ENCODE measurements at regions not wholly inside any gene's neighbourhood (a gene's known extent, or its start where the extent isn't known, plus 50 kb on each side); places are given as distances from the start of the nearest gene placed in this dataset.

DNA sequence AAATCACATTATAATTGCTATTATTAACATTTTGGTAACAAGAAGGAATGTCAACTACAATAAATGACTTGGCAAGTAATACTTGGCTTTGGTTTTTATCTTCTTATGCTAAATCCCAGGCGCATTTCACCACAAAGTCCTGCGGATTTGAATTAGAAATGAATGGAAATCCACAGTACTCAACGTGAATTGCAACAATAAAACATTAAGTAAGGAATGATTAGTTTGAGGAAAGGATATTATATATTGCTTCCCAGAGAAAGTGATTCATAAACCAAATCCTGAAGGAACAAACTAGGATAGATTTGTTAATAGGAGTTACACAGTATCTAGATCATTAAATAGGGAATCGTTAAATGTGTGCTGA, 1089.7 kb downstream of the TRHDE start:
- in situ Hi-C loops (cut with HindIII; ENCODE audit: low pct_unique_long_range_greater_than_20kb, low sequenced_read_pairs): no loop called here
- TF ChIP-seq JUND (IDR thresholded peaks at IDR 0.05; ENCODE audit: low read depth): no peak

DNA sequence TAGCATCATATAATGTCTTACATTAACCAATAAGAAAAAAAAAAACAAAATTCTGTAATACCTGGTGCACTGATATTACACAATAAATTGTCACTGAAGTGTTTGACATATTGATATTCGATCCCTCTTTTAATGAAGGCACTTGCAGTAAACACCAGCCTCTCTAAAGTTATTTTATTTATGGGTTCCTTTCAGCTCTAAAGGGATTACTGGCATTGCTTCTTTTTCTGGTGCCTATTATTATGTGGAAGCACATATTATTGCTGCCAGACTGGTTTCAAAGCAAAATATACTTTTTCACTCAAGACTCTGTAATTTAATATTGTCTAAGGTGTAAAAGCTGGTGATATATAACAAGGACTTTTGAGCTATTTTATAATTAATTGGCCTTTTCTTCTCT, 1090.5 kb downstream of the TRHDE start:
- in situ Hi-C loops (cut with HindIII; ENCODE audit: low pct_unique_long_range_greater_than_20kb, low sequenced_read_pairs): no loop called here
- no peak for TF ChIP-seq JUND (IDR thresholded peaks at IDR 0.05; ENCODE audit: low read depth)

More for the DNA sequence above, 1089.7 kb downstream of the TRHDE start:
- no peak for DNase-seq (ENCODE audit: low read depth in 1 of 2, low spot score in 1 of 2)

DNA sequence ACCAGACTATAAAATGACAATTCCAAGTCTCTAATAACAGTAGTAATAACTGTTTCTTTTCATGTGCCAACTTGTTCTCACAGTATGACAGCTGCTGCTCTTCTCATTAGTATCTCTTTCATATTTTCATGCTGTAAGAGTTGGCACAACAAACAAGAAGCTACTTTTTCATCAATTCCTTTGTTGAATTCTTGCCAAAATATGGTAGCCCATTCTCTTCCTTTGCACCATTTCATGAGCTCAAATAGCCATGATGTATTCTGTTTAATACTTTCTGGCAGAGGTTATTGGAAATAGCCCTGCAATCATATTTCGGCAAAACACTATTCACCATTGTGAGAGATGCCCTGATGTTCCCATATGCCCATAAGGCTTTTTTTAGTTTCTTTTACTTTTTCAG, 1100.7 kb downstream of the TRHDE start:
- in situ Hi-C loops (cut with HindIII; ENCODE audit: low pct_unique_long_range_greater_than_20kb, low sequenced_read_pairs): no loop called here
- TF ChIP-seq JUND (IDR thresholded peaks at IDR 0.05; ENCODE audit: low read depth): no peak
- DNase-seq (ENCODE audit: low read depth in 1 of 2, low spot score in 1 of 2): no peak

More for the DNA sequence above, 1090.5 kb downstream of the TRHDE start:
- no peak for DNase-seq (ENCODE audit: low read depth in 1 of 2, low spot score in 1 of 2)

DNA sequence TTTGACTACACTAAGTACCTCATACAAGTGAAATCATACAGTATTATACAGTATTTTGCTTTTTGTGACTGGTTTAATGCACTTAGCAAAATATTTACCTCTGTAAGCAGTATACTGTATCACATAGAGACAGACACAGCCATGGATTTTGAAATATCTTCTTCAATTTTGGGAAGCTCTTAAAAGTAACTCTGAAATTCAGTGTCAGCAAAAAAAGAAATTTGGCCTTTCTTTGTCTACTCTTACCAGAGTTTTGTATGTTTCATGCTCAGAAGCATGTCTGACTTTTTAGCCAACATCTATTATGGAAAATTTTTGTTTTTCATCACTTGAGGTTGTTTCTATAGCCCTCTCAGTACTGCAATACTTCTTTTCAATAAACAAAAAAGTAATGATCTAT, 1102.2 kb downstream of the TRHDE start:
- in situ Hi-C loops (cut with HindIII; ENCODE audit: low pct_unique_long_range_greater_than_20kb, low sequenced_read_pairs): no loop called here
- no peak for TF ChIP-seq JUND (IDR thresholded peaks at IDR 0.05; ENCODE audit: low read depth)
- no peak for DNase-seq (ENCODE audit: low read depth in 1 of 2, low spot score in 1 of 2)

DNA sequence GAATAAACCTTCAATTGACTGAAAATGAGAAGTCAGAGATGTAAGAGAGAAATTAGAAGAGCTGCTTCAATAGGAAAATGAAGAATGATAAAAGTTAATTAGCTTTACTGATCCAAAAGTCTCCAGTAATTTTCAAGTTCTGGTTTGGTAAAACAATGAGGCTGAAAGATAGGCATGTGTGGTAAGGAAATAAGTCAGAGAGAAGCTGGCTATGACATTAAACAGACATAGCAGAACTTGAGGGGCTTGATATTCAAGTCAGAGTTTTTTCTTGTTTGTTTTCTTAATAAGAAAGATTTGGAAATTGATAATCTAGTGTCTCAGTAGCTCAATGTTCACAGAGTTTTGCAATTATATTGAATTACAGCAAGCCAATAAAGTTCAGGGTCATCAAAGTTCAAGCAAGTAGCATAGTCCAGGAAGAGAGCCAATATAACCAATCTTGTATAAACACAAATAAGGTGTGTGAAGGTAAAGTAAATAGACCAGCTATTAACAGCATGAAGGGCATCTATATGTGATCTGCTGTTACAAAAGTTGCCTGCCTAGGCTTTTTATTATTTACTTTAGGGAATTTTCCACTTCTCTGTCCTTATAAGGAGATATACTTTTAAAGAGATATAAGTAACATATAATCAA, 1111.5 kb downstream of the TRHDE start:
- no peak for TF ChIP-seq JUND (IDR thresholded peaks at IDR 0.05; ENCODE audit: low read depth)
- in situ Hi-C loops (cut with HindIII; ENCODE audit: low pct_unique_long_range_greater_than_20kb, low sequenced_read_pairs): no loop called here
- peak in 1 of 2 experiments; percentile 49 for DNase-seq (ENCODE audit: low read depth in 1 of 2, low spot score in 1 of 2)

DNA sequence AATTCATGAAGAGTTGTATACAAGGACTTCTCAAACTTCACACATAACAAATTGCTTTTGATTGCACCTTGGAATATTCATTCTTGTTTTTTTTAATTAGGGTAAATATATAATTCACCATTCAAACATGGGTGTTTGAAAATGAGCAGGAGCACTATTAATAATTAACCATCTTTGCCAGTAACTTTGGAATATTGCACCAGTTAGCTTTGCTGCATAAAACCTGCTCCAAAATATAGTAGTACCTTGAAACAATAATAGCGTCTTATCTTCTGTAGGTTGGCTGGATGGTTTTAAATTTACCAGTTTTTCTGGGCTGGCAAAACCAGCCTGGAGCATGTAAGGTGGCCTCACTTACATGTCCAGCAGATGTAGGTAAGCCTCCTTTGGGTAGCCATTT, 1112.4 kb downstream of the TRHDE start:
- TF ChIP-seq JUND (IDR thresholded peaks at IDR 0.05; ENCODE audit: low read depth): no peak
- in situ Hi-C loops (cut with HindIII; ENCODE audit: low pct_unique_long_range_greater_than_20kb, low sequenced_read_pairs): no loop called here
- DNase-seq (ENCODE audit: low read depth in 1 of 2, low spot score in 1 of 2): no peak

DNA sequence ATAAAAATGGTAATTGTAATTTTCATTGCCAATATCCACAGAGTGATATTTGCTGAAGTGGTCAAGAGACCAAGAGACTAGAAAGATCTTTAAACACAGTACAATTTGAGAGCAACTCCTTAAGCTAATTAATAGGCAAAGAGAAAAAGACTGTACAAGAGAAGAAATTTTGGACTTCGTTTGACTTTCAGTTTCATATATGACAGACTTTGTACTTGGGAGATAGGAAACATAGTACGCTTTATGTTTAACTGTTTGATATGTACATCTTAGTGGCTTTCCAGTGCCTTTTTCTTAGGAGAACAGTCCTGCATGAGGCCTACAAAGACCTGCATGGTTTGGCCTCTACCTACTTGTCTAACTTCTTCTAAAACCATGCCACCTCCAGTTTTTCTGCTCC, 1118.1 kb downstream of the TRHDE start:
- TF ChIP-seq JUND (IDR thresholded peaks at IDR 0.05; ENCODE audit: low read depth): no peak

DNA sequence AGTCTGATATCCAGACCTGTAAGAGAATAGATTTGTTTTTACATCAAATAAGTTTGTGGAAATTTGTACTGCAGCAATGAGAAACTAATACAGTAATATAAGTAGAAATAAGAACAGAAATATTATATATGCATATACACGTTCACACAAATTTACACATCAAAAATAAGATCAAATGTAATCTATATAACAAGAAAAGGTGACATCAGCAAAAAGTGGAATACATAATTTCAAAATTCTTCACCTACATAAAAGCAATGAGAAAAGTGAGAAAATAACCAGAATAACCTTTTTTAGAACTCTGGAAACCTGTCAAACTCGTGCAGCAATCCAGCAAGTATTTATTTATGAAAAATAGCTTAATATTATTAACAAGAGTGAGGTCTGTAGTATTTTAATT, 1124.6 kb upstream of the ATXN7L3B start:
- in situ Hi-C loops (cut with HindIII; ENCODE audit: low pct_unique_long_range_greater_than_20kb, low sequenced_read_pairs): no loop called here

More for the DNA sequence above, 1118.1 kb downstream of the TRHDE start:
- in situ Hi-C loops (cut with HindIII; ENCODE audit: low pct_unique_long_range_greater_than_20kb, low sequenced_read_pairs): no loop called here
- DNase-seq (ENCODE audit: low read depth in 1 of 2, low spot score in 1 of 2): no peak

DNA sequence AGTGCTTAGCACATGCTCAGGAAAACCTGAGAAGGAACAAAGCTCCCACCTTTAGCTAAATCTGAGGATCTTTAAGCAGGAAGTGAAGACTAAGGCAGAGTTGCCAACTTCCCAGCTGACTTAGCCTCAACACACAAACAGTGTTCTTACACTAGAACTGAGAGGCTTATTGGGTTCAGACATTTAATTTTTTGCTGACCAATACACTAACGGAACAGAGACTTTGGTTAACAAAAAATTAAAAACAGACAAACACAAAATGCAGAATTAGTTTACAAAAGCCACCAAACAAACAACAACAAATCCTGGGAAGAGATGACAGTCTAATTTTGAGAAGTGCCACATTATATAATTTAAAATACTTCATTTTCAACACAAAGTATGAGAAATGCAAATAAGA, 1123.7 kb upstream of the ATXN7L3B start:
- no peak for DNase-seq (ENCODE audit: low read depth in 1 of 2, low spot score in 1 of 2)
- in situ Hi-C loops (cut with HindIII; ENCODE audit: low pct_unique_long_range_greater_than_20kb, low sequenced_read_pairs): no loop called here
- TF ChIP-seq JUND (IDR thresholded peaks at IDR 0.05; ENCODE audit: low read depth): no peak

More for the DNA sequence above, 1124.6 kb upstream of the ATXN7L3B start:
- no peak for DNase-seq (ENCODE audit: low read depth in 1 of 2, low spot score in 1 of 2)
- no peak for TF ChIP-seq JUND (IDR thresholded peaks at IDR 0.05; ENCODE audit: low read depth)

DNA sequence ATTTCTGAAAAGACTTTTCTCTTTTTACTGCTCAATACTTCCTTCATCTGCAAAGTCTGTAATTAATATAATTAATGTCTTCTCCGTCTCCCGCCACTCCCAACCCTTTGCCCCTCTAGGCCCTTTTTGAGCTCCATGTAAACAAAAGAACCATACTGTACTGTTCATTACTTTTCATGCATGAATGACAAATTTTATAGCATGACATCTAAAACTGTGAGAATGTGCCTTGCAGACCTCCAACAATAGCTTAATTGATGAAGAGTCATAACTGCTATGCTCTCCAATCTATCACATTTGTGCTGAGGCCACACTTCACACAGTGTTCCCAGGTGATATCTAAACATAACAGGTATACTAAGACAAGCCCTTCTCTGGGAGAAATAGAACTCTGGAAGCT, 1122.7 kb upstream of the ATXN7L3B start:
- DNase-seq (ENCODE audit: low read depth in 1 of 2, low spot score in 1 of 2): no peak
- in situ Hi-C loops (cut with HindIII; ENCODE audit: low pct_unique_long_range_greater_than_20kb, low sequenced_read_pairs): no loop called here
- TF ChIP-seq JUND (IDR thresholded peaks at IDR 0.05; ENCODE audit: low read depth): no peak

DNA sequence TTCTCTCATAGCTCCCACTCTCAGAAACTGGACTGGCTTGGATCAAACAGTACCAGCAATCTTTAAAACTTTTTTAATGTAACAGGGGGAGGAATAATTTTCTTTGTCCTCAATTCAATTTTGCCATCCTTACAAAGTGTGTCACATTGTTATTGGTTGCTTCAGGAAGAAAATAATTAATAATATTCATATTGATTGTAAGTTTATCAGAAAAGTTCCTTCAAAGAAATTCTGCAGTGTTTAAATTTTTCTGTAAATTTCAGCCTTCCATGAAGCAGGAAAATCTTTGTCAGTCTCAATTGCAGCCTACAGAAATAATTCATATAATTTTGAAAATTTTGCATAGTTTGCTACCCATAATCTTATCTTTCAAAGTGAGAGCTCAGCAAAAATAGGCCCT, 1119.1 kb upstream of the ATXN7L3B start:
- TF ChIP-seq JUND (IDR thresholded peaks at IDR 0.05; ENCODE audit: low read depth): no peak
- in situ Hi-C loops (cut with HindIII; ENCODE audit: low pct_unique_long_range_greater_than_20kb, low sequenced_read_pairs): no loop called here
- no peak for DNase-seq (ENCODE audit: low read depth in 1 of 2, low spot score in 1 of 2)

DNA sequence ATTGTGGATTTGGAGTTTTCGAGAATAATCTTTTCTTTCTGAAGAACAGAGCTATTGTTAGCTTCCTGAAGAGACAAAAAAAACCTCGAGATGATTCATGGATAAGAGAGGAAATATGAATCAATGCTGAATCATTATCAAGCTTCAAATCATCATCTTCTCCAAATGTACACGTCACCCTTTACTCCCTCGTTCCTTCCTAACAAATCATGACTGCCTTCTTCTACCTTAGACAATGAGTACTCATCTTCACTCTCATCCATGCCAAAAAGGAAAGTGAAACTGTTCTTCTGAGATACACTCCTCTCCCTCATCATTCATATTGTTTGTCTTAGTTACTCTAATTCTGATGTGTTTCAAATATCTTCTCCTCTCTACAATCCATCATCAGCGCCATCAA, 1115.8 kb upstream of the ATXN7L3B start:
- no peak for TF ChIP-seq JUND (IDR thresholded peaks at IDR 0.05; ENCODE audit: low read depth)
- DNase-seq (ENCODE audit: low read depth in 1 of 2, low spot score in 1 of 2): no peak
- in situ Hi-C loops (cut with HindIII; ENCODE audit: low pct_unique_long_range_greater_than_20kb, low sequenced_read_pairs): no loop called here

DNA sequence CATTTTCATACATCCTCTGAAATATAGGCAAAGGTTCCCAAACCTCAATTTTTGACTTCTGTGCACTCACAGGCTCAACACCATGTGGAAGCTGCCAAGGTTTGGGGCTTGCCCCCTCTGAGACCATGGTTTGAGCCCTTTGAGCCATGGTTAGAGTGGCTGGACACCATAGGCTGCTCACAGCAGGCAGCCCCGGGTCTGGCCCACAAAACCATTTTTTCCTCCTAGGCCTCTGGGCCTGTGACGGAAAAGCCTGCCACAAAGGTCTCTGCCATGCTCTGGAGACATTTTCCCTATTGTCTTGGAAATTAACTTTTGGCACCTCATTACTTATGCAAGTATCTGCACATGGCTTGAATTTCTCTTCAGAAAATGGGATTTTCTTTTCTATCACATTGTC, 1113.2 kb upstream of the ATXN7L3B start:
- in situ Hi-C loops (cut with HindIII; ENCODE audit: low pct_unique_long_range_greater_than_20kb, low sequenced_read_pairs): no loop called here
- no peak for TF ChIP-seq JUND (IDR thresholded peaks at IDR 0.05; ENCODE audit: low read depth)
- DNase-seq (ENCODE audit: low read depth in 1 of 2, low spot score in 1 of 2): no peak

DNA sequence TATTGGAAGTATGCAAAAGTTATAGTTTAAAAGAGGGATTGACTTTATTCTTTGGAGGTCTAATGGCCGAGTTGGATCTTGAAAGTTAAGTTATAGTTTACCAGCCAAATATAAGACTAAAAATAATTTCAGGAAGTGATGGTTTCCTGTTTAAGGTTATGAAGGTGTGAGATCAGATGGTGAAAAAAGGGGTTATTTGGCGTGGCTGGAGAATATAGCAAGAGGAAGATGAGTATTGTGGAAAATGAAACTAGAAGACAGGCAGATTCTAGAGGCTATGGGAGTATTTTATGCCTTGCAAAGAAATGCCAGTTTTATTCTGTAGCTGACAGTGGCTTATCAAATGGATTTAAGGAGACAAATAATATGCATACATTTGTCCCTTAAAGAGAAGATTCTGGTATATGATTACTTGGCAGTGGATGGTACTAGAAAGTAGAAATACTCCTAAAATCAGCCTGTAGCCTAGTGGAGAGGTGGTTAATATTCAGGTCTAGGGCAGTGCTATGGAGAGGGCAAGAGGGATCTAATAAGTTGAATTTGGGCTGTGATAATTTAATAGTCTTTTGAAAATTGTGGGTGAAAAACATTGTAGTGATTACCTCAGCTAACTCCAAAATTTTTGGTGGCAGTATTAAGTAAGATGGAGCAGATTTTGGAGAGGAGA, 1091.8 kb upstream of the ATXN7L3B start:
- TF ChIP-seq JUND (IDR thresholded peaks at IDR 0.05; ENCODE audit: low read depth): no peak
- in situ Hi-C loops (cut with HindIII; ENCODE audit: low pct_unique_long_range_greater_than_20kb, low sequenced_read_pairs): no loop called here
- no peak for DNase-seq (ENCODE audit: low read depth in 1 of 2, low spot score in 1 of 2)

Data from T47D (cell line).